GM23338 (cell line): ENCODE measurements at regions not wholly inside any gene's neighbourhood (a gene's known extent, or its start where the extent isn't known, plus 50 kb on each side); places are given as distances from the start of the nearest gene placed in this dataset.

Experiments used
- ATAC-seq: fragments of 200-7000 bp; cut with Tn5 transposase; 3 replicates; pipeline ENCODE4 v1.9.1; 2020
- DNase-seq: peaks from one replicate; pipeline ENCODE4 v3.0.0-alpha.2; 2015; ENCODE audit warnings: low spot score
- H2AFZ ChIP-seq: fragments of 200-600 bp; sonication (generic); 2 replicates; pipeline ENCODE4 v1.8.0; 2016; ENCODE audit warnings: antibody characterized with exemption, mild to moderate bottlenecking, moderate library complexity
- H3F3A ChIP-seq: fragments of 200-600 bp; sonication (generic); replicated peaks from 2 replicates; pipeline ENCODE4 v1.8.0; 2017; ENCODE audit warnings: antibody characterized with exemption, mixed run types, low read depth
- H3K27ac ChIP-seq: fragments of 200-600 bp; sonication (generic); 2 replicates; pipeline ENCODE4 v1.6.1; 2016; ENCODE audit warnings: low read depth
- H3K27me3 ChIP-seq: fragments of 200-600 bp; sonication (generic); 2 replicates; pipeline ENCODE4 v1.8.0; 2016; ENCODE audit warnings: mild to moderate bottlenecking, mixed run types, moderate library complexity; ENCODE audit not compliant: insufficient read depth
- H3K36me3 ChIP-seq: fragments of 200-600 bp; sonication (generic); 2 replicates; pipeline ENCODE4 v1.8.0; 2016; ENCODE audit warnings: mild to moderate bottlenecking; ENCODE audit not compliant: insufficient read depth
- H3K4me1 ChIP-seq: fragments of 200-600 bp; sonication (generic); 2 replicates; pipeline ENCODE4 v1.8.0; 2016; ENCODE audit warnings: mild to moderate bottlenecking, moderate library complexity; ENCODE audit not compliant: insufficient read depth
- H3K4me2 ChIP-seq: fragments of 200-600 bp; sonication (generic); 2 replicates; pipeline ENCODE4 v1.7.1; 2017; ENCODE audit warnings: mixed run types
- H3K4me3 ChIP-seq: fragments of 200-600 bp; sonication (generic); 2 replicates; pipeline ENCODE4 v1.6.1; 2016; ENCODE audit warnings: mixed run types
- H3K79me2 ChIP-seq: fragments of 200-600 bp; sonication (generic); replicated peaks from 2 replicates; pipeline ENCODE4 v1.8.0; 2017; ENCODE audit warnings: mild to moderate bottlenecking; ENCODE audit not compliant: insufficient read depth
- H3K9me2 ChIP-seq: fragments of 200-600 bp; sonication (generic); 2 replicates; pipeline ENCODE4 v1.8.0; 2017; ENCODE audit not compliant: insufficient read depth
- H4K20me1 ChIP-seq: fragments of 200-600 bp; sonication (generic); replicated peaks from 2 replicates; pipeline ENCODE4 v1.8.0; 2017; ENCODE audit warnings: mild to moderate bottlenecking; ENCODE audit not compliant: insufficient read depth
- H3K27ac Mint-ChIP-seq: 2 replicates; pipeline ENCODE4 v1.8.0; 2020; ENCODE audit warnings: inconsistent platforms, mild to moderate bottlenecking, moderate library complexity, mixed read lengths
- H3K27me3 Mint-ChIP-seq: 3 replicates; pipeline ENCODE4 v1.8.0; 2022; ENCODE audit warnings: low read depth, mild to moderate bottlenecking, moderate library complexity, mixed read lengths, inconsistent platforms; ENCODE audit not compliant: insufficient read depth, poor library complexity
- H3K36me3 Mint-ChIP-seq: 3 replicates; pipeline ENCODE4 v1.8.0; 2021; ENCODE audit warnings: low read depth, mild to moderate bottlenecking, inconsistent platforms, moderate library complexity, mixed read lengths
- H3K4me1 Mint-ChIP-seq: 3 replicates; pipeline ENCODE4 v1.8.0; 2020; ENCODE audit warnings: mild to moderate bottlenecking, inconsistent platforms, mixed read lengths
- H3K4me3 Mint-ChIP-seq: 3 replicates; pipeline ENCODE4 v1.8.0; 2021; ENCODE audit warnings: moderate library complexity, mild to moderate bottlenecking, inconsistent platforms, mixed read lengths
- H3K9me3 Mint-ChIP-seq: 3 replicates; pipeline ENCODE4 v1.8.0; 2020; ENCODE audit warnings: moderate library complexity, mild to moderate bottlenecking, inconsistent platforms, mixed read lengths
- CREB1 ChIP-seq: fragments of 250-450 bp; sonication (Bioruptor Pico); IDR thresholded peaks from 2 replicates; pipeline ENCODE4 v1.5.0; 2020; ENCODE audit warnings: low read depth, mild to moderate bottlenecking, moderate library complexity
- CTCF ChIP-seq, 2 experiments: fragments of 200-600 bp in 1 of 2; sonication (generic) in 1 of 2; conservative IDR thresholded peaks; 2 replicates each; pipeline versions ENCODE4 v1.5.1 to v1.6.1; 2016 to 2017; ENCODE audit warnings: antibody characterized with exemption in 2 of 2, low read depth in 2 of 2, mild to moderate bottlenecking in 2 of 2, moderate library complexity in 1 of 2
- ETS1 ChIP-seq: IDR thresholded peaks from 2 replicates; pipeline ENCODE4 v1.6.1; 2016; ENCODE audit warnings: antibody characterized with exemption
- EZH2 ChIP-seq: fragments of 200-600 bp; sonication (generic); IDR thresholded peaks from one replicate; pipeline ENCODE4 v1.8.0; 2017; ENCODE audit warnings: antibody characterized with exemption, mild to moderate bottlenecking, low read depth; ENCODE audit not compliant: unreplicated experiment
- EZH2phosphoT487 ChIP-seq: fragments of 200-600 bp; sonication (generic); IDR thresholded peaks from one replicate; pipeline ENCODE4 v1.8.1; 2018; ENCODE audit warnings: antibody characterized with exemption; ENCODE audit not compliant: unreplicated experiment
- JUNB ChIP-seq: IDR thresholded peaks from one replicate; pipeline ENCODE4 v1.6.1; 2016; ENCODE audit warnings: antibody characterized with exemption; ENCODE audit not compliant: unreplicated experiment
- NANOG ChIP-seq: IDR thresholded peaks from 2 replicates; pipeline ENCODE4 v1.6.1; 2016; ENCODE audit warnings: antibody characterized with exemption, borderline replicate concordance
- POLR2AphosphoS5 ChIP-seq: IDR thresholded peaks from 2 replicates; pipeline ENCODE4 v1.6.1; 2016; ENCODE audit warnings: antibody characterized with exemption, low read depth
- REST ChIP-seq: IDR thresholded peaks from one replicate; pipeline ENCODE4 v1.6.1; 2018; ENCODE audit warnings: antibody characterized with exemption; ENCODE audit not compliant: unreplicated experiment
- STAT1 ChIP-seq: IDR thresholded peaks from one replicate; pipeline ENCODE4 v1.6.1; 2016; ENCODE audit warnings: antibody characterized with exemption; ENCODE audit not compliant: unreplicated experiment
- ZNF114 ChIP-seq: fragments of 250-450 bp; sonication (Bioruptor Pico); IDR thresholded peaks from 2 replicates; pipeline ENCODE4 v1.5.0; 2020; ENCODE audit warnings: mild to moderate bottlenecking, moderate library complexity
- ZNF331 ChIP-seq: fragments of 250-450 bp; sonication (Bioruptor Pico); IDR thresholded peaks from 2 replicates; pipeline ENCODE4 v1.5.0; 2020; ENCODE audit warnings: low read depth, mild to moderate bottlenecking, moderate library complexity
- ZNF462 ChIP-seq: fragments of 250-450 bp; sonication (Bioruptor Pico); IDR thresholded peaks from 2 replicates; pipeline ENCODE4 v1.5.0; 2020; ENCODE audit warnings: mild to moderate bottlenecking, moderate library complexity

GRCh38 chr3:135447483-135447882, 518.0 kb upstream of the PPP2R3A start:
- no peaks in the 10 kb centered on the region for H3F3A ChIP-seq
- Mint-ChIP-seq H3K4me3 (no peak overlapping the region), H3K36me3 (no peaks in the 10 kb centered on the region; the same call in 2 of the 3 replicates), H3K27ac (no peak overlapping the region), H3K4me1 (0 out of 3 replicates have a peak, but pooled peaks cover under 1% of the 10 kb centered on the region), H3K9me3 (no peaks in the 10 kb centered on the region; the same call in 2 of the 3 replicates), H3K27me3 (peaks cover 3% of the 10 kb centered on the region)
- H3K4me3 ChIP-seq: no peak overlapping the region
- no peaks in the 10 kb centered on the region for H3K27me3 ChIP-seq
- ATAC-seq (no peak), DNase-seq (no peak)
- H3K36me3 ChIP-seq: no peaks in the 10 kb centered on the region
- 0 out of 2 replicates have a peak overlapping the region, but pooled peaks have one; percentile 18 for H2AFZ ChIP-seq
- H3K9me2 ChIP-seq: no peaks in the 10 kb centered on the region; the same call in 1 of the 2 replicates
- H4K20me1 ChIP-seq: no peaks in the 10 kb centered on the region
- TF ChIP-seq ZNF331 (CRISPR knock-in tag): no peak
- no peak for TF ChIP-seq JUNB
- TF ChIP-seq EZH2phosphoT487: no peak
- TF ChIP-seq NANOG: no peak
- TF ChIP-seq EZH2: no peak
- no peak for TF ChIP-seq STAT1
- no peak for TF ChIP-seq ETS1
- TF ChIP-seq REST: no peak
- TF ChIP-seq ZNF462 (CRISPR knock-in tag): no peak
- no peak for TF ChIP-seq CTCF (conservative IDR thresholded peaks at IDR 0.05; ENCODE audit: low read depth in 2 of 2)
- no peak for TF ChIP-seq CREB1
- no peak for TF ChIP-seq ZNF114
- TF ChIP-seq POLR2AphosphoS5: no peak
- no peaks in the 10 kb centered on the region for H3K4me1 ChIP-seq
- no peak overlapping the region for H3K27ac ChIP-seq
- no peak overlapping the region for H3K4me2 ChIP-seq
- H3K79me2 ChIP-seq: no peaks in the 10 kb centered on the region
